Frontal cortex (tissue), 4 donors: ENCODE measurements at regions not wholly inside any gene's neighbourhood (a gene's known extent, or its start where the extent isn't known, plus 50 kb on each side); places are given as distances from the start of the nearest gene placed in this dataset. TPM values are rescaled to one million over a fixed set of nuclear protein-coding genes. Genes with fewer than 3 reads are reported as not detected.

Experiments
- DNase-seq, 2 donors: peaks; one replicate each; pipeline ENCODE4 v3.0.0; 2012; ENCODE audit warnings: low spot score in 2 of 2
- FAIRE-seq: peaks from 2 replicates; lab custom pipeline; 2012; peaks lifted over from hg19 to GRCh38; lab: Jason Lieb, UNC
- small RNA-seq: library from RNA; depleted of rRNA; stranded (forward); fragments of <200 nt; gene quantifications from one replicate; pipeline ENCODE3, GENCODE V24; 2014
- donor health status: control.
- donor health status: control.
- donor health status: control.

DNA sequence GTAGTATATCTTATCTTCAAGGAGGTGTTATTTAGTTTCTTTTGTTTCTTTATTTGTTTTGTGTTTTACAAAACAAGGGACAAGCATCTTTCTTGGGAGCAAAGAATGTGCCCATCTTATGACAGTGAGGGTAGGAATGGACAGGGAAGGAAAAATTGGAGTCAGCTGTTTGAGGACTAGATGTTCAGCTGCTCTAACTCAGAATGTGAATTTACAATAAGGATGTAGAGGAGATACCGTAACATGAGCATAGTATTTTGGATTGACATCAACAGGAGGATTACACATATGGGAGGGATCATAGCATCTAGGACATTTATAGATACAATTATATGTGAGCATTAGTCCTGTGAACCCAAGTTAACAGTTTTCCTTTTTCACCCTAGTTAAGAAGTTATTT, 89.0 kb upstream of the GK2 start:
- DNase-seq, result no peak
- no peak for FAIRE-seq

DNA sequence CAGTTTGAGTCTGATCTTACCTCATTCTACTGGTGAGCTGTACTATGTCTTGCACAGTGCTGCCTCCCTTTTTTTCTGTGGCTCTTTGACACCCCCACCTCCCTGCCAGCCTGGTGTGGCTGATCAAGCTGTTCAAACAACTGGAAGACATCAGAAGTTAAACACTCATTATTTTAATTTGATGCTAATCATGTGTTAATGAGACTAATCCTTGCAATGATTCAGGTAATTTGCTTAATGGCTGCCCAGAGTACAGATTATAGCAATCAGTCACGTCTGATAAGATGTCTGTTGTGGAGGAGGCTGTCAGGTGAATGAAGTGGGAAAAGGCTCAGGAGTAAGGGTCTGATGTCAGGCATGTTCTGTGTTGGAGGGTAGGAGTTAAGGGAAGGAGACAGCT, 87.4 kb upstream of the GK2 start:
- DNase-seq (no peak), FAIRE-seq (no peak)

DNA sequence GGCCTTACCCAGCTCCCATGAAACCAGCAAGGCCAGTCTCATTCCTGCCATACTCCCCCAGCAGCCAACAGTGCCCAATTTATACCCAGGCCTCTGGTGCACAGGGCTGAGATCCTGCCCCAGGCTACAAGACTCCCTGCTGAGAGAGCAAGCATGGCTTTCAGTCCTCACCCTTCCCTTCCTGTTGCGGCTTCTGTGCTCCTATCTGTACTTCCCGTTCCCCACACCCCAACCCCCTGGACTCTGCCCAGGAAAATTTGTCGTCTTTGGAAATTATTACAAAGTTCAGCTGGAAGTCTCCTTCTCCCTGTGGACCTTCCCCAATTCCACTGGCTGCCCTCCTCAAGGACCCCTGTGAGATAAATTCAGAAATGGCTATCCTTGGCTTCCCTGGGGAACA, 84.1 kb upstream of the GK2 start:
- no peak for FAIRE-seq
- no peak for DNase-seq

DNA sequence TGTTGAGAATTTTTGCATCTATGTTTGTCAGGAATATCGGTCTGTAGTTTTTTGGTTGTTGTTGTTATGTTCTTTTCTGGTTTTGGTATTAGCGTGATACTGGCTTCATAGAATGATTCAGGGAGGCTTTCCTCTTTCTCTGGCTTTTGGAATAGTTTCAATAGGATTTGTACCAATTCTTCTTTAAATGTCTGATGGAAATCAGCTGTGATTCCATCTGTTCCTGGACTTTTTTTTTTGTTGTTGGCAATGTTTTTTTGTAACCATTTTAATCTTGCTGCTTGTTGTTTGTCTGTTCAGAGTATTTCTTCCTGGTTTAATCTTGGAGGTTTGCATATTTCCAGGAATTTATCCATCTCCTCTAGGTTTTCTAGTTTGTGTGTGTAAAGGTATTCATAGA, 81.5 kb upstream of the GK2 start:
- FAIRE-seq (no peak), DNase-seq (no peak)

DNA sequence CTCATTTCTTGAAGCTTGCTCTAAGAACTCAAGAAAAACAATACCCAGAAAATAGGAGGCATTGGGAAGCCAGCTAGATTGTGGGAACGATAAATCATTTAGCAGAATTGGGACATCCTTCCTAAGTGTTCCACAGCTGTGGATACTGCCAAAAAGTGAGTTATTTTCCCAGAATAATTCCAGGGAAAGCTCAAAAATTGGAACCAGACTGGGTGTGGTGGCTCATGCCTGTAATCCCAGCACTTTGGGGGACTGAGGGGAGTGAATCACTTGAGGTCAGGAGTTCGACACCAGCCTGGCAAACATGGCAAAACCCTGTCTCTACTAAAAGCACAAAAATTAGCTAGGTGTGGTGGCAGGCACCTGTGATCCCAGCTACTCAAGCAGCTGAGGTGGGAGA, 68.2 kb upstream of the GK2 start:
- no peak for DNase-seq
- FAIRE-seq, result no peak

DNA sequence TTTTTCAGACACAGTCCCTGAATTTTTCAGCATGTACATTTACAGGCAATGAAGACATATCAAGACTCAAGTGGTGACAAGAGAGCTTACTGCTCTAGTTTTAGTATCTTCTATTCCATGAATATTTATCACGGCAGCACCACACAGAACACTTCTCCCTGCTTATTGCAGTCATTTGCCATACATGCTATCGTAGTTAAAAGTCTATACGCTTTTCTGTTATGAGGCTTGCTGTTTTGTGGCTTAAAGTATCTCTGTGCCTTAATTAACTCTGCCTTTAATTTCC, 65.4 kb upstream of the GK2 start:
- no peak for DNase-seq
- FAIRE-seq, result no peak

DNA sequence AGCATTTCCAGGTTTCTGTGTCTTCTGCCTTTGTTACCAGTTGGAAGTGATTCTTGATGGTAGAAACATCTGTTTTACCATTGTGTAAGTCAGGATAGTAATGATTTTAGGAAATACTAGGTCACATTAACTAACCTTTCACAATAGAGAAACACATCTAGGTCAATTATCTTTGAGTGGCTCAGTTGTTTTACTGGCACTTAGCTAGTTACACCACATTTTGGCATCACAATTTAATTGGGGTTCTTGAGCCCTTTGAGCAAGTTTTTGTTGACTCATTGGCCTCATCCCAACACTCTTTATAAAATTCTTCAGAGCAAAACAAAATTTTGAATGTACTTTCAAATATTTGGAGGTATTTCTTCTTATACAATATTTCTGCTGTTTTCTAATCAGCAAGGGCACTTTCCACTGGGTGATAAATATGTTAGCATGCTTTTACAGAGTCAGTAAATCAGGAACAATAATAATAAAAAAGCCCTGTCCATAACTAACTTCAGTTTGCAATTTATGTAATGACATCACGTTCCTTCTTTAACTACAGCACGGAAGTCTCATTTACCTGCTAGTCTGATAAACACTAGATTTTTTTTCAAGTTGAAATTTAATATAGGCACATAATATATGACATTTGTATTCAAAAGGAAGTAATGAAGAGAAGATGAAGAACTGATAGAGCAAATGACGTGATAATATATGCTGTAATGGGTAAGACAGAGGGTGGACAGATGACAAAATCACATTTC, 64.8 kb upstream of the GK2 start:
- FAIRE-seq (no peak), DNase-seq (no peak)

DNA sequence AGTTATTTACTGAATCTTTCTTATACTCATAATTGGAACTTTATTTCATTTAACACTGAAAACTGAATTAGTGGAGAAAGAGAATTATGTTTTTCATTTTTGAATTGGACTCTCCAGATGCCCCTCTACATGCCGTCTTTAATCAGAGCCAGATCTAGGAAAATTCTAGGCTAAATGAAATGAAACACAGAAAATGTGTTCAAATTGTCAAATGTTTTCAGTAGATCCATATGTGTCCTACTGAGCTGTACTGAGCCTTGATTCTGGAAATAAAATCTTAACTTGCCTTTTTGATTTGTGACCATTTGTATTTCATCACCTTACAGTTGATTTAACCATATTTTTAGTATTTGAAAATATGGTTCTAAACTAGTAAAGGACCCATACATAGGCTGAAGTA, 64.0 kb upstream of the GK2 start:
- DNase-seq, result no peak
- FAIRE-seq, result no peak

DNA sequence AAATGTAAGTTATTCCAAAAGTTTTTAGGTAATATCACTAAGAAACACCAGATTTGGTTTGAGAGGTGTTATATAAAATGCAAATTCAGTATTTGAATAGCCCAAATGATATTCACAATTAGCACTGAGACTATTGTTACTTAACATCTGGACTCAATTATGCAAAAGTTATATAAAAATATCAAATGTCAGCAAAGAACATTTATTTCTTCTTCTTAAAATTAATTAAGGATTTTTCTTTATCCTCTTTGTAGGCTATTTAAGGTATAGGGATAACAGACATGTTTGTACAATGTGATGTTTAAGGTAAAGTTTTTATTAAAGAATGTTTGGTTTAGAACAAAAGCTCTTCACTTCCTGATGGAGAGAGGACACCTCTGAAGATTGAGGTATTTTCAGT, 63.3 kb upstream of the GK2 start:
- no peak for FAIRE-seq

DNA sequence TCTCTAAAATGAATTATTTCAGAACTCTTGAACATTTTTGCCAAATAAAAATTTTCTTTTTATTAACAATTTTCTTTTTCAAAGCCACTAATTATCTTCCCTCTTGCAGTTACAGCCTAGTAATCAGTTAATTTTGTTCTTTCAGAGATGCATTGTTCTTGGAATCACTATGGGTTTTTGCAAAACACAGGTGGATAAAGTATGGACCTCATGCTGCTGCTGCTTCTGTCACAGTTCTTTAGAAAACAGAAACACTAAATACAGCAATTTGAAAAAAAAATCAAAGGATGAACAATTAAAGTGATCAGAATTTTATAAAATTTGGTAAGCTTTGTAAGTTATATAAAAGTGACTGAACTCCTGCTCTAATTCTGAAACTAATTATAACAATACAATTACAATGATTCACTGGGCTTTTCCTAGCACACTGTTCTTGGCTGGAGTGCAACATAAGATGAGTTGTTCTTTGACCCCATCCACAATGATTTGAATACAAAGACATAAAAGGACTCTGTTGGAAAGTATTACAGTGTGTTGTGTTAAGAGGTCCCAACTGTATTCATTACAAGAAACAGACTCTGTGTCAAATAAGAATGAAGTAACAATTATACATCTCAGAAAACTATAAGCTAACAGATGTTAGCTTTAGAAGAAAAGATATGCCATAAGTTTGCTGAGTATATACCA, 59.4 kb upstream of the GK2 start:
- FAIRE-seq, result no peak
- no peak for DNase-seq

More for the DNA sequence above, 63.3 kb upstream of the GK2 start:
- no peak for DNase-seq

DNA sequence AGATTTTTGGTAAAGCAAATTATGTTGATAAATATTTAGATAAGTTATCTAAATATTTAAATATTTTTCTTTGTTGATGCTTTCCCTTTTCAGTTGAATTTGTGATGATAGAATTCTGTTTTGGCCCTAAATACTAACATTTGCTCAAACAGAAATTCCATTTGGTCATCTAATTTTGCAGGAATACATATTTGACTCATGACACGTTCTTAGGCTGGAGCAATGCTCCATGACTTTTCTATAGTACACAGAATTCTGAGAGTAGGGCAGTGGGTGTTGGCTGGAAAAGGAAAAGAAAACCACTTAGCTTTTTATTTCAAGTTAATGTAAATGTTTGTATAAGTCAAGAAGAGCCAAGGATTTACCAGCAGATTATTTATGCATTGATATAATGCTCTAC, 58.6 kb upstream of the GK2 start:
- no peak for FAIRE-seq
- no peak for DNase-seq

Small RNAs in the stretch of these regions (small RNA-seq; reads per million reads assigned to genes)
- not detected for gene RF00072
